ENCODE measurements at regions not wholly inside any gene's neighbourhood (a gene's known extent, or its start where the extent isn't known, plus 50 kb on each side); places are given as distances from the start of the nearest gene placed in this dataset.
A peak's percentile ranks its signal among the peaks of the same experiment; 100 is the strongest.

DNA sequence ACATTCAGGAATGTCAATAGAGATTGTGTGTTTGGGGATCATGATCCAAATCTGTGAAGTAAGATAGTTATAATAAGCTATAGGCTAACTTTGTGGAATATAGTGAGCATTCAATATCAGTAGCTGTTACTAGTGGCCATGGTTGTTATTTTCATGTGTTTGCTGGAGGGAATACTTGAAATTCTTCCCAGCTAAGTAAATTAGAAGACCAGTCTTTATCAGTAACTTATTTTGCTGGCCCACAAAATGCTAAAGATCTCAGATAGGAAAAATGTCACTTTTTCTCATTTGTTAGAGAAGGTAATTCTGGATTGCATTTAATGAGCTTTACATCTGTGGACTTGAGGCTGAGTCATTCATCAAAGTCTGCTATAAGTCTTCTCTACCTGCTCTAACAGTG, 156.1 kb upstream of the LRRC7 start:
- no peak for DNase-seq (ENCODE audit: low read depth)
- no peak overlapping the region for H3K4me3 ChIP-seq (ENCODE audit: low read depth, low read length)
- TF ChIP-seq, protein P1, sequence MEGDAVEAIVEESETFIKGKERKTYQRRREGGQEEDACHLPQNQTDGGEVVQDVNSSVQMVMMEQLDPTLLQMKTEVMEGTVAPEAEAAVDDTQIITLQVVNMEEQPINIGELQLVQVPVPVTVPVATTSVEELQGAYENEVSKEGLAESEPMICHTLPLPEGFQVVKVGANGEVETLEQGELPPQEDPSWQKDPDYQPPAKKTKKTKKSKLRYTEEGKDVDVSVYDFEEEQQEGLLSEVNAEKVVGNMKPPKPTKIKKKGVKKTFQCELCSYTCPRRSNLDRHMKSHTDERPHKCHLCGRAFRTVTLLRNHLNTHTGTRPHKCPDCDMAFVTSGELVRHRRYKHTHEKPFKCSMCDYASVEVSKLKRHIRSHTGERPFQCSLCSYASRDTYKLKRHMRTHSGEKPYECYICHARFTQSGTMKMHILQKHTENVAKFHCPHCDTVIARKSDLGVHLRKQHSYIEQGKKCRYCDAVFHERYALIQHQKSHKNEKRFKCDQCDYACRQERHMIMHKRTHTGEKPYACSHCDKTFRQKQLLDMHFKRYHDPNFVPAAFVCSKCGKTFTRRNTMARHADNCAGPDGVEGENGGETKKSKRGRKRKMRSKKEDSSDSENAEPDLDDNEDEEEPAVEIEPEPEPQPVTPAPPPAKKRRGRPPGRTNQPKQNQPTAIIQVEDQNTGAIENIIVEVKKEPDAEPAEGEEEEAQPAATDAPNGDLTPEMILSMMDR (conservative IDR thresholded peaks at IDR 0.05; ENCODE audit: low read depth, low read length): no peak

DNA sequence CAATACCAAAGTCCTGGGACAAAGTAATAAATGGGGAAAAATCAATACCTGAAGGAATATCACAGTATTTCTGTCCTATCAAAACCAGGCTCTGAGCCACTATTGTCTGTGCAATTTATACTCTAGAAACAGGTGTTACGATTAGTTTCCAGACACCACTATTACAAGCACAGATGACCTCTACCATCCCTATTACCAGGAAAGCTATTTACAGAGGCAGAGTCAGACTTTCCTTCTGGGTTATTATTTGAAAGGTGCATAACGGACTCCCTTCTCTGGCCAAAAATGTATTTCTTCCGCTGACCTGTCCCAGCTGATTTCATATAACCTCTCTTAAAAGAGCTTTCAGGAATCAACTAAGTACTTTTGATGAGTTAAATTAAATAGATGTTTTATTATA, 154.6 kb upstream of the LRRC7 start:
- TF ChIP-seq, protein P1 (conservative IDR thresholded peaks at IDR 0.05; ENCODE audit: low read depth, low read length): no peak
- no peak for DNase-seq (ENCODE audit: low read depth)
- H3K4me3 ChIP-seq (ENCODE audit: low read depth, low read length): no peak overlapping the region

DNA sequence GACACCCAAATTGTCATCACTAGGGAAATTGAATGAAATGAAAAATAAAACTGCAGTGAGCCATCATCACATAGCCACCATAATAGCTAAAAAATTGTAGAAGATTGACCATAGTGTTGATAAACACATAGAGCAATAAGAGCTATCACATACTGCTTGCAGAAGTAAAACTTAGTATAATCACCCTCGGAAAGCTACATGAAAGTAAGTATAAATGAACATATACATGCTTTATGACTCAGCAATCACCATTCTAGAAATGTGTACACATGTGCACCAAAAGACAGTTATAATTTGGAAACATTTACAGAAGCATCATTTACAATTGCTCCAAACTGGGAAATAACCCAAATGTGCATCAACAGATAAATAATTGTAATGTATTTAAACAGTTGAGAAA, 153.1 kb upstream of the LRRC7 start:
- TF ChIP-seq, protein P1 (conservative IDR thresholded peaks at IDR 0.05; ENCODE audit: low read depth, low read length): no peak
- no peak for DNase-seq (ENCODE audit: low read depth)
- no peak overlapping the region for H3K4me3 ChIP-seq (ENCODE audit: low read depth, low read length)

DNA sequence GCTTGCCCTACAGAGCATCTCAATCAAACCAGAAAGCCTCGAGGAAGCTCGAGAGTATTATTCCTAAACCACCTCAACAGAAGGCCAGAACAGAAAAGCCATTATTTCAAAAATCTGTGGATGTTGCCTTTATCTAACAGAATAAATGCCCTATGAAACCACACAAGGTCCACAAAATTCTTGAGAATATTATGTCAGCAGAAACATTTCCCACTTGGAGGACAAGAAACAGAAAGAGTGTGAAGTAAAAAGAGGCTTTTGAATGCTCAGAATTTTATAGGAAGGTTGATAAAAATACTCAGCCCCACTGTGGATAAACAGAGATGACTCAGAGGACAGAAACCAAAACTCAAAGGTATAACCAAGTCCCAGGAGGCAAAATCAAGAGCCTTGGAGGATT, 146.4 kb upstream of the LRRC7 start:
- no peak overlapping the region for H3K4me3 ChIP-seq (ENCODE audit: low read depth, low read length)
- TF ChIP-seq, protein P1 (conservative IDR thresholded peaks at IDR 0.05; ENCODE audit: low read depth, low read length): no peak
- DNase-seq (ENCODE audit: low read depth): peak; percentile 17

DNA sequence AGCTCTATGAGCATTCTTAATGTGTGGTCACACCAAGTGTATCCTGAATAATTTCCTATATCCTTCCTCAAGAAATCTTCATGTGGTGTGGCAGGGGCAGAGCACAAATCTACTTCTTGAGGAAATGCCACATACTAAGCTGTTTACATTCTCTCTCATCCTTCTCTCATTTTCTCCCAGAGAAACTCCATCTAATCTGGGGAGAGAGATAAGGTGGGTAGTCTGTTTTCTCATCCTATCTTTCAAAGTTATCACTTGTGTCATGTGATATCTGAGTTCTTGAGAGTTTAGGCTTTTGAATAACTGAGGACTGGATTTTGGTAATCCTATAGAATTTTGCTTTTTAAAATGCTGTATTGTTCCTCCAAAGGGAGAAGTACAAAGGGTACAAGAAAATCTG, 141.9 kb upstream of the LRRC7 start:
- TF ChIP-seq, protein P1 (conservative IDR thresholded peaks at IDR 0.05; ENCODE audit: low read depth, low read length): no peak
- H3K4me3 ChIP-seq (ENCODE audit: low read depth, low read length): no peak overlapping the region
- no peak for DNase-seq (ENCODE audit: low read depth)

DNA sequence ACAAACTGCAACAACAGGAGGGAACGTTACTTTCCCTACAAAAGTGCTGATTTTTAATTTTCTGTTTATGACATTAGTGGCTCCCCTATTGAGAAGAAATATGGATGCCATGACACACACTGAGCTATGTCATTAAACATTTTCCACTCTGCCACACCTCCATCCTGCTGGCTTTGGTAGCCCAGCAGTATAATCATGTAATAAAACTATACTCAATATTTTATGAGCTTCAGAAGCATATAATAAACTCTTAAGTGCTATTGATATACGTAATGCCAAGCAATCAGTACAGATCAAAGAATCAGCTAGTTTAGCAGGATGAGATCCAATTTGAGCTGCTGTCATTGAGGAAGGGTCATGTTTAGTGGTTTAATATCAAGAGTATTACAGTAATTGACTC, 141.3 kb upstream of the LRRC7 start:
- TF ChIP-seq, protein P1 (conservative IDR thresholded peaks at IDR 0.05; ENCODE audit: low read depth, low read length): no peak
- no peak overlapping the region for H3K4me3 ChIP-seq (ENCODE audit: low read depth, low read length)
- DNase-seq (ENCODE audit: low read depth): no peak

DNA sequence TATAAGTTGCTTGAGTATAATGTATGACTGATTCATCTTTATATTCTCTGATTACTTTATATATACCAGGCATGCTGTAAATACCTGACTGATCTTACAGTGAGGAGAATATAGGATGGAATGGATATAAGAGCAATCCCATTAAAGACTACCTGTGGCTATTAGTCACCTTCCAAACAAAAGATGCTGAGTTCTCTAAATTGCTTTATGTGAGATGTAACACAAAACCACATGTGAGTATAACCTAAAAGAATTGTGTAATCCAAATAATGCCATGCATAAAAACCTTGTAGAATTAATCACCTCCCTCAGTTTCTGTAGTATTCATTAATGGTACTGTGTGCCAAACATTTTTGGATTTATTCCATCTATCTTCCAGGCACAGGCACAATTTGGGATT, 134.6 kb upstream of the LRRC7 start:
- TF ChIP-seq, protein P1 (conservative IDR thresholded peaks at IDR 0.05; ENCODE audit: low read depth, low read length): no peak
- DNase-seq (ENCODE audit: low read depth): no peak
- H3K4me3 ChIP-seq (ENCODE audit: low read depth, low read length): no peak overlapping the region
